Activated T-cell treated with anti-CD3 and anti-CD28 coated beads, Interleukin-2, amount 50 U/mL, for 1 hour (primary cell): ENCODE measurements at regions not wholly inside any gene's neighbourhood (a gene's known extent, or its start where the extent isn't known, plus 50 kb on each side); places are given as distances from the start of the nearest gene placed in this dataset.

Experiments used
- DNase-seq: peaks from one replicate; pipeline ENCODE4 v3.0.0-alpha.2; 2020

- DNase-seq = no peak
These were observed 115.5 kb downstream of the PAPOLA start for GRCh38 chr14:96617635-96618034.

- DNase-seq = no peak
These were observed 120.7 kb downstream of the PAPOLA start for GRCh38 chr14:96622926-96623325.

GRCh38 chr14:96623676-96624484, 121.7 kb downstream of the PAPOLA start:
- DNase-seq = no peak

- no peak for DNase-seq
These were observed 122.7 kb downstream of the PAPOLA start for GRCh38 chr14:96624661-96625425.

GRCh38 chr14:96625426-96625985, 123.3 kb downstream of the PAPOLA start:
- DNase-seq = no peak

- no peak for DNase-seq
These were observed 124.1 kb downstream of the PAPOLA start for GRCh38 chr14:96626121-96626768.

- DNase-seq = no peak
These were observed 124.7 kb downstream of the PAPOLA start for GRCh38 chr14:96626916-96627315.

- DNase-seq = no peak
These were observed 125.2 kb downstream of the PAPOLA start for GRCh38 chr14:96627386-96627785.

GRCh38 chr14:96627811-96628775, 125.9 kb downstream of the PAPOLA start:
- no peak for DNase-seq

GRCh38 chr14:96629082-96629481, 126.9 kb downstream of the PAPOLA start:
- no peak for DNase-seq

- no peak for DNase-seq
These were observed 127.5 kb downstream of the PAPOLA start for GRCh38 chr14:96629558-96630222.

GRCh38 chr14:96630281-96630680, 128.1 kb downstream of the PAPOLA start:
- DNase-seq = no peak

GRCh38 chr14:96631030-96631429, 128.8 kb downstream of the PAPOLA start:
- no peak for DNase-seq

GRCh38 chr14:96631621-96632362, 129.6 kb downstream of the PAPOLA start:
- DNase-seq = no peak

GRCh38 chr14:96632363-96632758, 130.2 kb downstream of the PAPOLA start:
- DNase-seq = no peak

- DNase-seq = no peak
These were observed 130.9 kb downstream of the PAPOLA start for GRCh38 chr14:96633096-96633495.

- DNase-seq = no peak
These were observed 132.3 kb downstream of the PAPOLA start for GRCh38 chr14:96634481-96634880.

GRCh38 chr14:96634896-96635295, 132.7 kb downstream of the PAPOLA start:
- DNase-seq = no peak

GRCh38 chr14:96635850-96636249, 133.7 kb downstream of the PAPOLA start:
- DNase-seq = no peak

GRCh38 chr14:96637521-96637920, 135.3 kb downstream of the PAPOLA start:
- DNase-seq = no peak
